ENCODE measurements at regions not wholly inside any gene's neighbourhood (a gene's known extent, or its start where the extent isn't known, plus 50 kb on each side); places are given as distances from the start of the nearest gene placed in this dataset.

GRCh38 chr3:181512787-181513186 is 198.9 kb upstream of the SOX2 start:
- Mint-ChIP-seq H3K4me3 (no peak overlapping the region), H3K9me3 (peaks cover 37% of the 10 kb centered on the region), H3K27ac (no peak overlapping the region), H3K27me3 (ENCODE audit: insufficient read depth, low read depth, poor library complexity) (peaks cover 3% of the 10 kb centered on the region), H3K4me1 (no peaks in the 10 kb centered on the region), H3K36me3 (ENCODE audit: low read depth) (peaks cover 29% of the 10 kb centered on the region)
- H3K9me2 ChIP-seq (ENCODE audit: insufficient read depth) = no peaks in the 10 kb centered on the region
- ATAC-seq = no peak
- no peak overlapping the region for H3K4me2 ChIP-seq
- H4K20me1 ChIP-seq (replicated peaks; ENCODE audit: insufficient read depth) = no peaks in the 10 kb centered on the region
- no peaks in the 10 kb centered on the region for H3K4me1 ChIP-seq (ENCODE audit: insufficient read depth)
- H3K79me2 ChIP-seq (replicated peaks; ENCODE audit: insufficient read depth) = no peaks in the 10 kb centered on the region
- no peaks in the 10 kb centered on the region for H3K27me3 ChIP-seq (ENCODE audit: insufficient read depth)
- no peaks in the 10 kb centered on the region for H3F3A ChIP-seq (replicated peaks; ENCODE audit: low read depth)
- no peak overlapping the region for H3K27ac ChIP-seq (ENCODE audit: low read depth)
- no peak overlapping the region for H3K4me3 ChIP-seq
- no peak overlapping the region for H2AFZ ChIP-seq
- no peak for DNase-seq (ENCODE audit: low spot score)
- TF ChIP-seq EZH2phosphoT487 (IDR thresholded peaks at IDR 0.05; ENCODE audit: unreplicated experiment) = no peak
- no peak for TF ChIP-seq JUNB (IDR thresholded peaks at IDR 0.05; ENCODE audit: unreplicated experiment)
- no peak for TF ChIP-seq EZH2 (IDR thresholded peaks at IDR 0.05; ENCODE audit: low read depth, unreplicated experiment)
- no peak for TF ChIP-seq ZNF114 (CRISPR knock-in tag; IDR thresholded peaks at IDR 0.05)
- TF ChIP-seq CREB1 (CRISPR knock-in tag; IDR thresholded peaks at IDR 0.05; ENCODE audit: low read depth) = no peak
- no peak for TF ChIP-seq ZNF331 (CRISPR knock-in tag; IDR thresholded peaks at IDR 0.05; ENCODE audit: low read depth)
- TF ChIP-seq, protein P1, sequence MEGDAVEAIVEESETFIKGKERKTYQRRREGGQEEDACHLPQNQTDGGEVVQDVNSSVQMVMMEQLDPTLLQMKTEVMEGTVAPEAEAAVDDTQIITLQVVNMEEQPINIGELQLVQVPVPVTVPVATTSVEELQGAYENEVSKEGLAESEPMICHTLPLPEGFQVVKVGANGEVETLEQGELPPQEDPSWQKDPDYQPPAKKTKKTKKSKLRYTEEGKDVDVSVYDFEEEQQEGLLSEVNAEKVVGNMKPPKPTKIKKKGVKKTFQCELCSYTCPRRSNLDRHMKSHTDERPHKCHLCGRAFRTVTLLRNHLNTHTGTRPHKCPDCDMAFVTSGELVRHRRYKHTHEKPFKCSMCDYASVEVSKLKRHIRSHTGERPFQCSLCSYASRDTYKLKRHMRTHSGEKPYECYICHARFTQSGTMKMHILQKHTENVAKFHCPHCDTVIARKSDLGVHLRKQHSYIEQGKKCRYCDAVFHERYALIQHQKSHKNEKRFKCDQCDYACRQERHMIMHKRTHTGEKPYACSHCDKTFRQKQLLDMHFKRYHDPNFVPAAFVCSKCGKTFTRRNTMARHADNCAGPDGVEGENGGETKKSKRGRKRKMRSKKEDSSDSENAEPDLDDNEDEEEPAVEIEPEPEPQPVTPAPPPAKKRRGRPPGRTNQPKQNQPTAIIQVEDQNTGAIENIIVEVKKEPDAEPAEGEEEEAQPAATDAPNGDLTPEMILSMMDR (conservative IDR thresholded peaks at IDR 0.05; ENCODE audit: low read depth in 2 of 2) = no peak
- no peak for TF ChIP-seq ETS1 (IDR thresholded peaks at IDR 0.05)
- TF ChIP-seq REST (IDR thresholded peaks at IDR 0.05; ENCODE audit: unreplicated experiment) = no peak
- no peak for TF ChIP-seq STAT1 (IDR thresholded peaks at IDR 0.05; ENCODE audit: unreplicated experiment)
- no peak for TF ChIP-seq POLR2AphosphoS5 (IDR thresholded peaks at IDR 0.05; ENCODE audit: low read depth)
- no peak for TF ChIP-seq NANOG (IDR thresholded peaks at IDR 0.05; ENCODE audit: borderline replicate concordance)
- no peak for TF ChIP-seq ZNF462 (CRISPR knock-in tag; IDR thresholded peaks at IDR 0.05)
- H3K36me3 ChIP-seq (ENCODE audit: insufficient read depth) = peaks cover 12% of the 10 kb centered on the region; the same call in 1 of the 2 replicates

All from GM23338 (cell line).